H9 (cell line): ENCODE measurements at regions not wholly inside any gene's neighbourhood (a gene's known extent, or its start where the extent isn't known, plus 50 kb on each side); places are given as distances from the start of the nearest gene placed in this dataset.

Experiments used
- DNase-seq: peaks from one replicate; pipeline ENCODE4 v3.0.0-alpha.2; 2017
- H2AFZ ChIP-seq: one replicate; pipeline ENCODE4 v1.6.1; 2013; ENCODE audit warnings: mild to moderate bottlenecking, low read length, control low read depth, moderate library complexity
- H2AK5ac ChIP-seq: 2 replicates; pipeline ENCODE4 v1.6.1; 2013; ENCODE audit warnings: low read length, control low read depth, mixed read lengths; ENCODE audit not compliant: insufficient read length
- H2BK120ac ChIP-seq: one replicate; pipeline ENCODE4 v1.6.1; 2013; ENCODE audit warnings: low read depth, mild to moderate bottlenecking, low read length, control low read depth, inconsistent platforms; ENCODE audit not compliant: poor library complexity, severe bottlenecking
- H2BK12ac ChIP-seq: 2 replicates; pipeline ENCODE4 v1.6.1; 2013; ENCODE audit warnings: low read length, control low read depth, mixed read lengths, low read depth; ENCODE audit not compliant: insufficient read length
- H2BK15ac ChIP-seq: 2 replicates; pipeline ENCODE4 v1.6.1; 2013; ENCODE audit warnings: low read depth, low read length, control low read depth
- H2BK20ac ChIP-seq: one replicate; pipeline ENCODE4 v1.6.1; 2013; ENCODE audit warnings: low read depth, mild to moderate bottlenecking, low read length, control low read depth, inconsistent platforms; ENCODE audit not compliant: poor library complexity, severe bottlenecking
- H2BK5ac ChIP-seq: 2 replicates; pipeline ENCODE4 v1.6.1; 2013; ENCODE audit warnings: low read length, control low read depth, mixed read lengths; ENCODE audit not compliant: insufficient read length
- H3K14ac ChIP-seq: 2 replicates; pipeline ENCODE4 v1.6.1; 2013; ENCODE audit warnings: low read length, control low read depth; ENCODE audit not compliant: insufficient read depth
- H3K18ac ChIP-seq: 2 replicates; pipeline ENCODE4 v1.6.1; 2013; ENCODE audit warnings: low read depth, mild to moderate bottlenecking, mixed read lengths, low read length, control low read depth; ENCODE audit not compliant: insufficient read length
- H3K23ac ChIP-seq: 2 replicates; pipeline ENCODE4 v1.6.1; 2013; ENCODE audit warnings: low read length, control low read depth, mixed read lengths, low read depth; ENCODE audit not compliant: insufficient read length
- H3K23me2 ChIP-seq: 2 replicates; pipeline ENCODE4 v1.6.1; 2013; ENCODE audit warnings: low read depth, mild to moderate bottlenecking, mixed read lengths, low read length, control low read depth; ENCODE audit not compliant: insufficient read length, poor library complexity, severe bottlenecking
- H3K27ac ChIP-seq: 2 replicates; pipeline ENCODE4 v1.5.1; 2013; ENCODE audit warnings: low read length, control low read depth, mixed read lengths, low read depth; ENCODE audit not compliant: insufficient read length
- H3K27me3 ChIP-seq: 2 replicates; pipeline ENCODE4 v1.6.1; 2013; ENCODE audit warnings: low read length, control low read depth, inconsistent platforms; ENCODE audit not compliant: insufficient read depth
- H3K4ac ChIP-seq: 2 replicates; pipeline ENCODE4 v1.6.1; 2013; ENCODE audit warnings: low read depth, mild to moderate bottlenecking, control low read depth, inconsistent platforms, low read length, moderate library complexity
- H3K4me1 ChIP-seq: 2 replicates; pipeline ENCODE4 v1.6.1; 2013; ENCODE audit warnings: low read length, control low read depth, inconsistent platforms; ENCODE audit not compliant: insufficient read depth
- H3K4me2 ChIP-seq: 2 replicates; pipeline ENCODE4 v1.6.1; 2013; ENCODE audit warnings: low read length, control low read depth, mixed read lengths; ENCODE audit not compliant: insufficient read length, insufficient read depth
- H3K56ac ChIP-seq: 2 replicates; pipeline ENCODE4 v1.6.1; 2013; ENCODE audit warnings: low read depth, mild to moderate bottlenecking, mixed read lengths, low read length, control low read depth; ENCODE audit not compliant: insufficient read length
- H3K79me1 ChIP-seq: 2 replicates; pipeline ENCODE4 v1.6.1; 2013; ENCODE audit warnings: low read depth, mild to moderate bottlenecking, moderate library complexity, low read length, control low read depth, inconsistent platforms; ENCODE audit not compliant: insufficient read depth, poor library complexity, severe bottlenecking
- H3K79me2 ChIP-seq: 2 replicates; pipeline ENCODE4 v1.6.1; 2013; ENCODE audit warnings: low read length, control low read depth, inconsistent platforms; ENCODE audit not compliant: insufficient read depth
- H3K9ac ChIP-seq: 2 replicates; pipeline ENCODE4 v1.6.1; 2013; ENCODE audit warnings: low read length, control low read depth, mixed read lengths; ENCODE audit not compliant: insufficient read length; ENCODE audit errors: extremely low read depth
- H3K9me3 ChIP-seq: one replicate; pipeline ENCODE4 v1.6.1; 2013; ENCODE audit warnings: low read depth, low read length, inconsistent platforms; ENCODE audit not compliant: control insufficient read depth
- H3T11ph ChIP-seq: one replicate; pipeline ENCODE4 v1.6.1; 2013; ENCODE audit warnings: mild to moderate bottlenecking, low read length, control low read depth, inconsistent platforms
- H4K20me1 ChIP-seq: one replicate; pipeline ENCODE4 v1.6.1; 2013; ENCODE audit not compliant: control insufficient read depth, insufficient read length, insufficient read depth
- H4K5ac ChIP-seq: 2 replicates; pipeline ENCODE4 v1.6.1; 2013; ENCODE audit warnings: low read depth, mild to moderate bottlenecking, mixed read lengths, low read length, control low read depth; ENCODE audit not compliant: insufficient read length
- H4K8ac ChIP-seq: replicated peaks from 2 replicates; pipeline ENCODE4 v1.6.1; 2013; ENCODE audit warnings: low read length, control low read depth, mixed read lengths, low read depth; ENCODE audit not compliant: insufficient read length
- H4K91ac ChIP-seq: 2 replicates; pipeline ENCODE4 v1.6.1; 2013; ENCODE audit warnings: low read depth, mild to moderate bottlenecking, moderate library complexity, mixed read lengths, low read length, control low read depth; ENCODE audit not compliant: insufficient read length
- H3K27ac Mint-ChIP-seq, 3 experiments: 2 replicates in 2 of 3; 3 replicates in 1 of 3; pipeline ENCODE4 v1.8.0; 2020 to 2021; ENCODE audit warnings: mixed read lengths in 3 of 3, mild to moderate bottlenecking in 1 of 3, moderate library complexity in 1 of 3
- H3K27me3 Mint-ChIP-seq: 2 replicates; pipeline ENCODE4 v1.8.0; 2021; ENCODE audit warnings: low read depth, mild to moderate bottlenecking, moderate library complexity, mixed read lengths
- H3K36me3 Mint-ChIP-seq, 3 experiments: 2 replicates in 2 of 3; 3 replicates in 1 of 3; pipeline ENCODE4 v1.8.0; 2020 to 2021; ENCODE audit warnings: low read depth in 3 of 3, mixed read lengths in 3 of 3; ENCODE audit not compliant: insufficient read depth in 1 of 3
- H3K4me1 Mint-ChIP-seq, 2 experiments: 2 replicates each; pipeline ENCODE4 v1.8.0; 2020; ENCODE audit warnings: mixed read lengths in 2 of 2
- H3K4me3 Mint-ChIP-seq, 2 experiments: 2 replicates in 1 of 2; 3 replicates in 1 of 2; pipeline ENCODE4 v1.8.0; 2020 to 2021; ENCODE audit warnings: mild to moderate bottlenecking in 2 of 2, mixed read lengths in 2 of 2, moderate library complexity in 1 of 2
- H3K9me3 Mint-ChIP-seq, 2 experiments: 2 replicates in 1 of 2; 3 replicates in 1 of 2; pipeline ENCODE4 v1.8.0; 2020; ENCODE audit warnings: mild to moderate bottlenecking in 2 of 2, mixed read lengths in 2 of 2, moderate library complexity in 1 of 2
- CTCF ChIP-seq: fragments of 200-600 bp; sonication (generic); conservative IDR thresholded peaks from 3 replicates; pipeline ENCODE4 v1.8.0; 2021; ENCODE audit warnings: antibody characterized with exemption, mild to moderate bottlenecking
- WGBS: extraction: QIAGEN DNeasy Blood & Tissue Kit; methylation state at CpG from one replicate; pipeline ENCODE4 v1.1.7; 2013; ENCODE audit warnings: missing lambda C conversion rate, low lambda C conversion rate, mixed read lengths; ENCODE audit not compliant: insufficient read length; ENCODE audit errors: extremely low coverage; 5-methylcytosine and 5-hydroxymethylcytosine counted together

- H3K27ac Mint-ChIP-seq = no peak overlapping the region
- H2BK15ac ChIP-seq = no peak overlapping the region
Measured at GRCh38 chr21:28308516-28308915, 684.2 kb downstream of the LTN1 start.

More at GRCh38 chr21:28308516-28308915, 684.2 kb downstream of the LTN1 start:
- H2BK5ac ChIP-seq = no peak overlapping the region
- WGBS = no CpG with 5 or more reads among the region's 1 CpG
- H2AK5ac ChIP-seq = no peak overlapping the region
- H2BK120ac ChIP-seq = no peak overlapping the region
- no peak overlapping the region for H3K9ac ChIP-seq
- no peaks in the 10 kb centered on the region for H3K27me3 Mint-ChIP-seq
- H3K9me3 ChIP-seq = no peaks in the 10 kb centered on the region
- H3K23me2 ChIP-seq = no peaks in the 10 kb centered on the region
- no peaks in the 10 kb centered on the region for H3K27me3 ChIP-seq
- H3K4me1 Mint-ChIP-seq = peaks cover 14 to 20% of the 10 kb centered on the region in 2 experiments
- H3K79me1 ChIP-seq = no peaks in the 10 kb centered on the region
- no peak overlapping the region for H4K8ac ChIP-seq
- H3K36me3 Mint-ChIP-seq = peaks cover 6 to 18% (median 10%) of the 10 kb centered on the region in 3 experiments
- TF ChIP-seq CTCF = no peak
- no peak overlapping the region for H4K5ac ChIP-seq
- no peak overlapping the region for H3K4me3 Mint-ChIP-seq
- H4K91ac ChIP-seq = no peak overlapping the region
- H2BK20ac ChIP-seq = no peak overlapping the region
- H3K27ac ChIP-seq = no peak overlapping the region
- no peak overlapping the region for H2BK12ac ChIP-seq
- H3K56ac ChIP-seq = no peak overlapping the region
- H3K79me2 ChIP-seq = no peaks in the 10 kb centered on the region
- H4K20me1 ChIP-seq = no peaks in the 10 kb centered on the region
- H3K4me1 ChIP-seq = no peaks in the 10 kb centered on the region
- H2AFZ ChIP-seq = no peak overlapping the region
- H3K4ac ChIP-seq = no peak overlapping the region
- DNase-seq = no peak
- H3K4me2 ChIP-seq = no peak overlapping the region
- H3T11ph ChIP-seq = no peak overlapping the region
- H3K9me3 Mint-ChIP-seq = peaks cover 10 to 14% of the 10 kb centered on the region in 2 experiments
- no peak overlapping the region for H3K14ac ChIP-seq
- H3K23ac ChIP-seq = no peak overlapping the region
- no peak overlapping the region for H3K18ac ChIP-seq
